GM18519 (cell line): ENCODE measurements at regions not wholly inside any gene's neighbourhood (a gene's known extent, or its start where the extent isn't known, plus 50 kb on each side); places are given as distances from the start of the nearest gene placed in this dataset.
"Not testable (repeated sequence)": the region's sequence is repeated elsewhere in the genome, so short reads cannot be mapped to it uniquely, and the experiment has no call there.

ENCODE experiments used
- ATAC-seq: cut with Tn5 transposase; IDR thresholded peaks from one replicate; pipeline ENCODE4 v1.9.1; 2021; ENCODE audit warnings: mild to moderate bottlenecking, moderate library complexity; ENCODE audit not compliant: unreplicated experiment, low FRiP score

- ATAC-seq = not testable (repeated sequence)
Observed at GRCh38 chr16:33839157-33839556, 379.7 kb downstream of the TP53TG3F start.

- ATAC-seq = not testable (repeated sequence)
Observed at GRCh38 chr16:33844533-33844932, 385.1 kb downstream of the TP53TG3F start.
